Spleen (tissue), 11 donors: ENCODE measurements at regions not wholly inside any gene's neighbourhood (a gene's known extent, or its start where the extent isn't known, plus 50 kb on each side); places are given as distances from the start of the nearest gene placed in this dataset.

ENCODE experiments used
- DNase-seq: peaks from one replicate; pipeline ENCODE4 v3.0.0-alpha.2; 2020
- H3K27ac ChIP-seq, 8 donors: fragments of 200-600 bp; sonication (generic) in 7 of 8; 1 replicate in 4 of 8; 2 replicates in 4 of 8; pipeline versions ENCODE4 v1.5.0 to v1.8.0; 2016 to 2021; ENCODE audit warnings: inconsistent platforms in 4 of 8, mild to moderate bottlenecking in 4 of 8, moderate library complexity in 1 of 8
- H3K27me3 ChIP-seq, 7 donors: fragments of 200-600 bp; sonication (generic) in 6 of 7; replicated peaks in 1 of 7; 1 replicate in 4 of 7; 2 replicates in 3 of 7; pipeline versions ENCODE4 v1.5.0 to v1.8.0; 2016 to 2021; ENCODE audit warnings: inconsistent platforms in 3 of 7, mild to moderate bottlenecking in 1 of 7
- H3K36me3 ChIP-seq, 6 donors: fragments of 200-600 bp; sonication (generic) in 5 of 6; 1 replicate in 4 of 6; 2 replicates in 2 of 6; pipeline versions ENCODE4 v1.5.0 to v1.8.0; 2016 to 2021; ENCODE audit warnings: inconsistent platforms in 2 of 6
- H3K4me1 ChIP-seq, 6 donors: fragments of 200-600 bp; sonication (generic) in 5 of 6; 1 replicate in 3 of 6; 2 replicates in 3 of 6; pipeline versions ENCODE4 v1.5.0 to v1.8.0; 2016 to 2021; ENCODE audit warnings: inconsistent platforms in 3 of 6
- H3K4me3 ChIP-seq, 8 donors: fragments of 200-600 bp; sonication (generic) in 7 of 8; 1 replicate in 4 of 8; 2 replicates in 4 of 8; pipeline versions ENCODE4 v1.5.0 to v1.8.0; 2016 to 2021; ENCODE audit warnings: inconsistent platforms in 4 of 8, mild to moderate bottlenecking in 4 of 8, moderate library complexity in 2 of 8
- H3K9me3 ChIP-seq, 8 donors: fragments of 200-600 bp; sonication (generic) in 7 of 8; 1 replicate in 4 of 8; 2 replicates in 4 of 8; pipeline versions ENCODE4 v1.5.0 to v1.8.0; 2016 to 2021; ENCODE audit warnings: inconsistent platforms in 4 of 8
- POLR2A ChIP-seq, 3 donors: fragments of 450-650 bp; IDR thresholded peaks; one replicate each; pipeline ENCODE4 v1.5.1; 2017; ENCODE audit warnings: antibody characterized with exemption in 3 of 3, mild to moderate bottlenecking in 1 of 3
- POLR2AphosphoS5 ChIP-seq, 3 donors: sonication (generic); formaldehyde crosslinking; IDR thresholded peaks; one replicate each; pipeline ENCODE4 v1.5.1; 2017; ENCODE audit warnings: antibody characterized with exemption in 3 of 3
- WGBS, 5 donors: extraction: QIAGEN DNeasy Blood & Tissue Kit in 3 of 5; methylation state at CpG; one replicate each; pipeline versions ENCODE4 v1.1.5 to v1.1.7; 2013 to 2018; 5-methylcytosine and 5-hydroxymethylcytosine counted together
- intact Hi-C: fragments of 100-400 bp; cut with DNase I; formaldehyde crosslinking; loops from one replicate; pipeline ENCODE4 v1.15.0; 2023; ENCODE audit warnings: low total_unique reads
- TF ChIP-seq, protein P1 (sequence below), 11 experiments: fragments of 200-600 bp in 7 of 11; fragments of 450-650 bp in 4 of 11; sonication (generic) in 4 of 11; IDR thresholded peaks in 8 of 11; conservative IDR thresholded peaks in 3 of 11; 1 replicate in 7 of 11; 2 replicates in 4 of 11; pipeline versions ENCODE4 v1.4.0 to v1.8.0; 2016 to 2021; ENCODE audit warnings: antibody characterized with exemption in 11 of 11, inconsistent platforms in 4 of 11, mild to moderate bottlenecking in 1 of 11
- donor health status: healthy with polysubstance abuse.
- donor health status: DM: no; HTN: no; CAD: no; lungs with moderate emphysema.
- donor health status: DM: no; HTN: no; CAD: no.
- donor health status: Bipolar disorder and iron deficiency.
- donor health status: healthy.
- donor health status: DM: no; HTN: no; CAD: no.
- donor health status: DM: yes; HTN: yes; CAD: no.

DNA sequence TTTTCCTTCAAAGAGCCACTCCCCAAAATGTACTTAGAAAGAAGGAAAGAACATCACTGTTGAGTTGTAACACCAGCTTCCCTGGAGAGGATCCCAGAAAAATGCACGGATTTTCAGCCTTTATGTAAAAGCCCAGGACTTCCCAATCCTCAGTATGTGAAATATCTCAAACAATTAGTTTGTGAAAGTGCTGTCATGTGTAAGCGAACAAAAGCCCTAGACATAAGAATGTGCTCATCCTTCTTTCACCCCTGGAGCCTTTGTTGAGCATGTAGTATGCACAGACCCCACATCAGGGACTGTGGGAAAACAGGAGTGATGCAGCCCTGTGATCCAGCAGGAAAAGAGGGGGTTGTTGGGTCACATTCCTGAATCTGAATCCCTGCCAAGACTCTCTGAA lies 441.4 kb upstream of the ZNF507 start:
- TF ChIP-seq POLR2AphosphoS5 (IDR thresholded peaks at IDR 0.05) (no peak), POLR2A (IDR thresholded peaks at IDR 0.05) (no peak)
- TF ChIP-seq, protein P1, sequence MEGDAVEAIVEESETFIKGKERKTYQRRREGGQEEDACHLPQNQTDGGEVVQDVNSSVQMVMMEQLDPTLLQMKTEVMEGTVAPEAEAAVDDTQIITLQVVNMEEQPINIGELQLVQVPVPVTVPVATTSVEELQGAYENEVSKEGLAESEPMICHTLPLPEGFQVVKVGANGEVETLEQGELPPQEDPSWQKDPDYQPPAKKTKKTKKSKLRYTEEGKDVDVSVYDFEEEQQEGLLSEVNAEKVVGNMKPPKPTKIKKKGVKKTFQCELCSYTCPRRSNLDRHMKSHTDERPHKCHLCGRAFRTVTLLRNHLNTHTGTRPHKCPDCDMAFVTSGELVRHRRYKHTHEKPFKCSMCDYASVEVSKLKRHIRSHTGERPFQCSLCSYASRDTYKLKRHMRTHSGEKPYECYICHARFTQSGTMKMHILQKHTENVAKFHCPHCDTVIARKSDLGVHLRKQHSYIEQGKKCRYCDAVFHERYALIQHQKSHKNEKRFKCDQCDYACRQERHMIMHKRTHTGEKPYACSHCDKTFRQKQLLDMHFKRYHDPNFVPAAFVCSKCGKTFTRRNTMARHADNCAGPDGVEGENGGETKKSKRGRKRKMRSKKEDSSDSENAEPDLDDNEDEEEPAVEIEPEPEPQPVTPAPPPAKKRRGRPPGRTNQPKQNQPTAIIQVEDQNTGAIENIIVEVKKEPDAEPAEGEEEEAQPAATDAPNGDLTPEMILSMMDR (IDR thresholded peaks at IDR 0.05 in 8 of 11, conservative IDR thresholded peaks at IDR 0.05 in 3 of 11), result no peak
- no peaks in the 10 kb centered on the region for H3K36me3 ChIP-seq
- H3K4me3 ChIP-seq, result no peak overlapping the region
- H3K27me3 ChIP-seq, result no peaks in the 10 kb centered on the region
- WGBS, 5 donors, result 58 to 80% (median 71%) methylated on average over 2 of the region's 2 CpGs
- H3K27ac ChIP-seq, result peak overlapping the region in 4 of 8 donors; percentile 48 to 72 (median 68)
- H3K4me1 ChIP-seq, result peaks cover 0 to 11% (median 3%) of the 10 kb centered on the region in 6 donors
- H3K9me3 ChIP-seq, result peaks cover 0 to 14% (median 0%) of the 10 kb centered on the region in 8 donors
- intact Hi-C loops, result no loop called here
- no peak for DNase-seq

GRCh38 chr19:31906111-31906871 lies 439.1 kb upstream of the ZNF507 start:
- H3K36me3 ChIP-seq, result no peaks in the 10 kb centered on the region
- 14 to 19% (median 16%) methylated on average over 9 of the region's 9 CpGs for WGBS, 5 donors
- intact Hi-C loops, result no loop called here
- H3K9me3 ChIP-seq, result peaks cover 0 to 6% (median 0%) of the 10 kb centered on the region in 8 donors
- H3K27ac ChIP-seq, result peak overlapping the region in 7 of 8 donors; percentile 49 to 75 (median 68)
- H3K27me3 ChIP-seq, result no peaks in the 10 kb centered on the region
- no peak overlapping the region for H3K4me3 ChIP-seq
- DNase-seq, result no peak
- TF ChIP-seq POLR2AphosphoS5 (IDR thresholded peaks at IDR 0.05) (peak in 1 of 3 donors; percentile 40), POLR2A (IDR thresholded peaks at IDR 0.05) (no peak)
- H3K4me1 ChIP-seq, result peaks cover 0 to 11% (median 3%) of the 10 kb centered on the region in 6 donors

- Histone ChIP-seq H3K27ac (peak overlapping the region in 7 of 8 donors; percentile 36 to 75 (median 67)), H3K36me3 (no peaks in the 10 kb centered on the region), H3K9me3 (peaks cover 0 to 6% (median 0%) of the 10 kb centered on the region in 8 donors), H3K4me1 (peaks cover 0 to 11% (median 3%) of the 10 kb centered on the region in 6 donors), H3K27me3 (no peaks in the 10 kb centered on the region), H3K4me3 (no peak overlapping the region)
- TF ChIP-seq, protein P1 (IDR thresholded peaks at IDR 0.05 in 8 of 11, conservative IDR thresholded peaks at IDR 0.05 in 3 of 11), result no peak
- no peak for TF ChIP-seq POLR2A (IDR thresholded peaks at IDR 0.05)
- no peak for TF ChIP-seq POLR2AphosphoS5 (IDR thresholded peaks at IDR 0.05)
- intact Hi-C loops, result no loop called here
- WGBS, 5 donors, result 51 to 83% (median 63%) methylated on average over 1 of the region's 1 CpG
- DNase-seq, result no peak
Observed at GRCh38 chr19:31907661-31908060, 437.7 kb upstream of the ZNF507 start.

DNA sequence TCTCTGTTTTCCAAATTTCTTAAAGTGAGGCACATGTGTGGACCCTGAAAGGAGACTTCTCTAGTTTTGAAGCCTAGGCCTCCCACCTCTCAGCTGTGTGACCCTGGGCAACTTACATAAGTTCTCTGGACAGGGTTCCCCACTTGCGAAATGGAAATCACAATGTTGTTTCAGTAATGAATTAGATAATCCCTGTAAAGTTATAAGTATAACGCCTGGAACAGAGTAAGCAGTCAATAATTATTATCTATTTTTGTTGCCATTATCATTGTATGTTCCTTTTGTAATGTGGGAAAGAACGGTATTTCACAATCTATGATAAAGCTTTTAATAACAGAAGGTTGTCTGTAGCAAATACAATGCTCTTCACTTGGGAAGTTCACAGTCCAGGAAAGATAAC lies 437.3 kb upstream of the ZNF507 start:
- peak overlapping the region; percentile 1 to 75 (median 51) for H3K27ac ChIP-seq
- H3K36me3 ChIP-seq, result no peaks in the 10 kb centered on the region
- H3K4me1 ChIP-seq, result peaks cover 0 to 11% (median 3%) of the 10 kb centered on the region in 6 donors
- no peak for DNase-seq
- peaks cover 0 to 6% (median 0%) of the 10 kb centered on the region in 8 donors for H3K9me3 ChIP-seq
- 62 to 80% (median 72%) methylated on average over 3 of the region's 3 CpGs for WGBS, 5 donors
- peak overlapping the region in 2 of 8 donors; percentile 34 to 43 for H3K4me3 ChIP-seq
- TF ChIP-seq POLR2AphosphoS5 (IDR thresholded peaks at IDR 0.05), result no peak
- TF ChIP-seq, protein P1 (IDR thresholded peaks at IDR 0.05 in 8 of 11, conservative IDR thresholded peaks at IDR 0.05 in 3 of 11), result no peak
- intact Hi-C loops, result no loop called here
- H3K27me3 ChIP-seq, result no peaks in the 10 kb centered on the region
